GM19455 (cell line): ENCODE measurements at regions not wholly inside any gene's neighbourhood (a gene's known extent, or its start where the extent isn't known, plus 50 kb on each side); places are given as distances from the start of the nearest gene placed in this dataset.

Experiments
- ATAC-seq: cut with Tn5 transposase; IDR thresholded peaks from one replicate; pipeline ENCODE4 v1.9.1; 2021; ENCODE audit not compliant: unreplicated experiment

DNA sequence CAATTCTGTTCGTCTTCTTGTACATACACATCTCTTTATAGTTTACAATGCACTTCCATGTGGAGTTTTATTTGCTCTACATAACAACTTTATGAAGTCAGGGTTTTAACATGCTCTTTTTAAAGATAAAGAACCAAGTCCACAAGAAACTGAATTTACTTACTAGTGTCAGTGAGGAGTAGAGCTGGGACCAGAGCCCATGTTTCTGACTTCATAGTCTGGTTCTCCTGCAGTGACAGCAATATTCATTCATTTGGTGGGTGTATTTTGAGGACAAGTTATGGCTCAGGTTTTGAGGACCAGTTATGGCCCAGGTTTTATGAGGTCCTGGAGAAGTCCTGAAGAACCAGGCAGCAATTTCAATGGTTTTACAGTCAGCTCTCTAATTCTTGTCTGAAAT, 481.9 kb upstream of the TNC start:
- no peak for ATAC-seq

DNA sequence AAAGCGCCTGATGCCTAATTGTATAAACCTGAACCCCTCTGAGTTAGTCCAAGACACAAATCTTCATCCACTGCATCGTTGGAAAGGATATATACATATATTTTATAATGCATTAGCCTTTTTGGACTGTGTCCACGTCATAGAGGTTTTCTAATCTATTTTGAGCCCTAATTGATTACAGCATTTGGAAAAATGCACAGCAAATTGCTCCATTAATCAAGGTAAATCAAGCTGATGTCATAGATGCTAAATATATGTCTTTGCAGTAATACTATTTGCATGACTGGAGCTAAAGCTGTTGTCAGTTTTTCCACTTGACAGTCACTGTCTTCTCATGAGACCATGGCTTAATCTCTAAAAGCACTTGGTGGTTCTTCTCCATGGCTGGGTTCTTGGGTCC, 483.5 kb upstream of the TNC start:
- no peak for ATAC-seq

DNA sequence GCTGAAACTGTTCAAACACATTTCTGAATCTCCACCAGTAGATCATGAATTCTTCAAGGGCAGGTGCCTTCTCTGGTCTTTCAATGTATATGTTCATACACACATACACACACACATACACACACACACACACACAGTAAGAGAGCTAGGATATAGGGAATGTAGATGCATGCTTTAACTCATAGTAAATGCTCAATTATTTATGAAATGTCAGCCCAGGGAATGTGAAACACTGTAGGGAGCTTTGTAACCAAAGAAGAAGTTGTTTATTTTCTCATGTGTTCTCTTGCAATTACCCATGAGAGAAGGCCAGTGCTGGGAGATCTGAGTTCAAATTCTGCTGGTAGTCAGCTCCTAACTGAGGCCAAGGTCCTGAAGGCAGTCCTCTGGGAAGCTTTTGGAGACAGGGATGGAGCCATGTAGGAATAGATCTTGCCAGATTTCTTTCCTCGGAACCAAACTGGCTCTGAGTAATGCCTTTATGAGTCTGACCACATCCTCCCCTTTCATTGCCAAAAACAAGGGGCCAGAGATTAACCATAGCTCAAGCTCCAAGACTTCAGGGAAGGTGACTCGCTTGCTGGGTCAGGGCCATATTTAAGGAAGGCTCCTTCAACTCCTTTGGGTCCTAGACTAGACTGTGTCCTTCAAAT, 487.0 kb upstream of the TNC start:
- no peak for ATAC-seq

DNA sequence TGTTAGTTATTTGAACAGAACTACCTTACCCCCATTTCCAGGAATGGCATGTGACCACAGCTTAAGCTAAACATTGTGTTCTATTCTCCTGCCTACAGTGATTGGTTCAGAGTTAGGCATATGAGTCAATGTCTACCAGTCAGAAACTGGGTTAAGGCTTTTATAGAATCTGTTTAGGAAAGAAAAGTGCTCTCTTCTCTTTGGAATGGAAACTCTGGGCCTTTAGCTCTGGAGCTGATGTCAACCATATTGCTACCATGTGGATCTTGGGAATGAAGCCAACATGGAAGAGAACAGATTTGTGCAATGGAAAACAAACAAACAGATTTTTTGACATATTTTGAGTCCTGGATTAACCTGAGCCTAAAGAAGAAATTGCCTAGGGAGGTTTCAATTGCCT, 488.9 kb upstream of the TNC start:
- no peak for ATAC-seq

DNA sequence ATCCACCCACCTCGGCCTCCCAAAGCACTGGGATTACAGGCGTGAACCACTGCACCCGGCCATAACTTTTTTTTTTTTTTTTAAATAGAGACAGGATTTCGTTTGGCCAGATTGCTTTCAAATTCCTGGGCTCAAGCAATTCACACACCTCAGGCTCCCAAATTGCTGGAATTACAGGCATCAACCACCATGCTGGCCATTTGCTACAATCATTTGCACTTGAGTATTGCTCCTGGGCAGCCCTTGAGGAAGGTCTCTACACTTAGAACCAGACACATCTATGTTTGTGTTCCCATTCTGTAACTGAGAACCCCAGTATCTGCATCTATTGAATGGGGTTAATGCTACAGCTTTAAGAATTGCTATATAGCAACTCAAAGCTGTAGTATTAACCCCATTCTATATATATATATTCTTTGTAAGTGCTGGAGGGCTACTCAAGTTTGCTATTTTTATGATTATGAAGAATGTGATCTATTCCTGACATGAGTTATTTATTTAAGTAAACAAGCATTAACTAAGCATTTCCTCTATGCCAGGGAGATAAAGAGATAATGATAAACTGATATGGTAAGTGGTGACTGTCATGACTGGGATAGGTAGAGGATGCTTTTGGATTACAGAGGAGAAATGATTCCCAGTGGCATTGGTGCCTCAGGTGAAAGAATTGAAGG, 496.5 kb upstream of the TNC start:
- ATAC-seq, result no peak

DNA sequence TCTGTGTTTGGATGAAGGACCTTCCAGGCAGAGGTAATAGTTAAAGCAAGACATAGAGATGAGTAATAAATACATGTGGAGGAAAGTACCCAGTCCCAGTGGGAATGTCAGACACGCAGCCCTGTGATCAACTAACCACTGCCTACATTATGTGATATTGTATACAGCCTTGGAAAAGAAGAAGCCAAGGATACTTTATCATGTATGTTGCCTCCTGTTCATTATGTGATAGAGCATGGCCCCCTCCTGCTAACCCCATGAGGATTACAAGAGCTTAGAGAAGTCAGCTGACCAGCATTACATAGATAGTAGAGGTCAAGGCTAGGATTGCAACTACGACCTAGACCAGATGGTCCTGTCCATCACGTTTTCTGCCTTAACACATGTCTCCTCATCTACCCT, 497.0 kb upstream of the TNC start:
- no peak for ATAC-seq

DNA sequence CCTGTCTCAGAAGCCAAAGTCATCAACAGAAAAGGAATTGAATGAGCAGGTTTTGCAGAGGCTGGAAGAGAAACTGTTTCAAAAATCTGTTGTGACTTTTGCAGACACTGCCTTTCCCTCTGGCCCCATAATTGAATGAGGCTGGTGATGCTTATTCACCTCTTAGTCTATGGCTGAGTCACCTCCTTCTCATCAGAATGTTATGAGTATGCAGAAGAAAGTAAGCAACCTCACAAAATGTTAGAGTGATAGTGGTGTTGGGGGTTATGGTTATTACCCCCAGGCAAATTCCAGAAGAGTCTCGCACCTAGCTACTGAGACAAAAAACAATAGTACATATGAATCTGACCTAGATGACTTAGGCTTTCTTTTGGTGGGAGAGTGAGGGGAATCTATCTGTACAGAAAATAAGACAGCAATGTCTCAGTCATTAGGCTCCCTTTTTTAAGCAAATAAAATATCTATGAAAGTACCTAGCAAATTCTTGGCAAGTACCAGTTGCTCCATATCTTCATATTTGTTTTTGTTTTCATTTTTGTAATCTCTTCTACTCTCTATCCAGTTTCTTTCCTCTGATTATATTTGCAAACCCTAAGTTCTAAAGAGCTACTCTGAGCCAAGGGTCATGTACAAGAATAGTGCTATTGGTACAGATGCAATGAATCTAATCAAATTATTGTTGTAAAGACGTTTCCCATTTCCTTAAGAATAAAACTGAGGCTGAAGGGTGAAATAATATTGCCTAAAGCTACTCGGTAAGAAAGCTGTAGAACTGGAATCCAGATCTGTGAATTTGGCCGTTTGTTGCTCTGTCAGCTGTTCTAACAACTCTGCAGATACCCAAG, 498.1 kb upstream of the TNC start:
- no peak for ATAC-seq

DNA sequence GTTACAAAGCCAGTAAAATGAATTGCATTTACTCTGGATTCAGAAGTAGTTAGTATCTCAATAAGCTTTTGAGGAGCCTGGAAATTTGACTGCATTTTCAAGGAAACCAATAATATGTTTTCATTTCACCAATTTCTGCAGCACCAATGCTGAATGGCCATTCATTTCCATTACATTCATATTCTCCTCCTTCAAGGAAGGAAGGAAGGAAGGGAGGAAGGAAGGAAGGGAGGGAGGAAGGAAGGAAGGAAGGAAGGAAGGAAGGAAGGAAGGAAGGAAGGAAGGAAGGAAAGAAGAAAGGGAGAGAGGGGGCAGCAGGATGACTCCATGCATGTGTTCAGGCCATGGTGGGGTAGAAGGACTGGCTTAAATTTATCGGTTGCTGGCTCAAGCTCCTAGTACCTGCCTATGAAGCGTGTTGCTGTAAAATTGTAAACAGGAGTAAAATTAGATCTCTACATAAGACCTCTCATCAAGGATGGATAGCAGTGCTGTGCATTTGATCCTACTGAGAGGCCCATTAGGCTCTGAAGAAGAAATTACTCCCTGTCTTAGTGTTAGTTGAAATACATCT, 498.8 kb upstream of the TNC start:
- no peak for ATAC-seq

DNA sequence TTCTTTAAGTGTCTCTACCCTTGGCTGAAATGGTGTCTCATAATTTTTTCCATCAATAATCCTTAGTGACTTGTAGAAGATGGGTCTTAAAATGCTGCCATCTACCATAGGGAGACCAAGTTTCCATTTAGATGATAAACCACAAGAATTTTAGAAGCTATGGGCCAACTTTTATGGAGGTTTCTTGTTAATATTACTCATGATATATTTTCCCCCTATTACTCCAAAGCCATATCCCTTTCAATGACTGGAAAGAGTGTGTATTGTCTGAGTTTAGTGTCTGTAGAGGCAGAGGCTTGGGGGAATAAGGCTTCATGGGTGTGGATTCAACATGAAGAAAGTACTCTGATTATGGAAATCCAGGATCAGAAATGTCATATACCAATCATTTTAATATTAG, 507.3 kb upstream of the TNC start:
- ATAC-seq, result no peak

DNA sequence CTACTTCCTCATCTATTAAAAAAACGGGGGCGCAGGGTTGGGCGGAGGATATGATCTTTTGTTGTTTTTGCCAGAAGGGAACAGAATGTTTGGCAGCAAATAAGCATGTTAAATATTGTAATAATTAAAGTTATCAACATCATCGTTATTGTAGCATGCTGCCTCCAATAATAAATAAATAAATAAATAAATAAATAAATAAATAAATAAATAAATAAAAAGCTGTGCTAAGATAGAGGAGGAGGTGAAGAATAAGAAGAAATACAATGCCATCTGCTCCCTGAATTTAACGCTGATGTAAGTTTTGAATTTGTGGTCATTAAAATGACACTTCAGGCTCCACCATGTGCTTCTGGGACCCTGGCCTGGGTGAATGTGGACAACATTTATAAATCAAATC, 508.0 kb upstream of the TNC start:
- ATAC-seq, result no peak

DNA sequence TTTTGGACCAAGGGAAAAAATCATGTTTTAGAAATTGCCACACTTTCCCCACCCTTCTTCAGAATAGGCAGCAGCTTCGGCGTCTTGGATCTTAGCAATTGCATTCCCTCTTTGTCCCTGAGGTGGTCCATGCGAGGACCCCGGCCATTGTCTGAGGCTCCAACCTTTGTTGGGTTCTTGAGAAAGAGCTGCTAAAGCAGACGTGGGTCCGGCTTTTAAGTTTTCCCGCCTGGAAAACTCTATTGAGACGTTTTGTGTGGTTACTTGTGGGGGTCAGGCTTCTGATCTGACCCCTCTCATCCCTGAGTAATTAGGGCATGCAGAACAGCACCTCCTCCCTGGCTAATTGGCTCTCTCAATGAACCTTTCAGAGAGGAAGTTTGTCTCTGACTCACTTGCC, 509.6 kb upstream of the TNC start:
- ATAC-seq, result no peak

DNA sequence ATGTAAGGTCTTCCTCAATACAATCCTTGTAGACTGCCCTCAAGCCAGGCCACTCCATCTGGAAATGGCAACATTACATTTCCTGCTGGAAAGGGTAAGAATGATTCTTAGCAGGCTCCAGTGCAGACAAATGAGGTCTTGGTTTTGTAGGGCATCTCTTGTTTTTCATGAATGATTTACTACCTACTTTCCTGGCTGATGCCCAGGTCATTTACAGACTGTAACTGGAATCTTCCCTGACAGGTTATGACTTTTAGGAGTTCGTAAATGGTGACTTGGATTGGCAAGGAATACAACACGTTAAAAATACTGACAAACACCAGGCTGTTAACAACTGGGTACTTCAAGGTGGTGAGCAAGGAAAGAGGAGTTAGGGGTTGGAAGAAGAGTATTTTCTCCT, 510.5 kb upstream of the TNC start:
- ATAC-seq, result no peak

DNA sequence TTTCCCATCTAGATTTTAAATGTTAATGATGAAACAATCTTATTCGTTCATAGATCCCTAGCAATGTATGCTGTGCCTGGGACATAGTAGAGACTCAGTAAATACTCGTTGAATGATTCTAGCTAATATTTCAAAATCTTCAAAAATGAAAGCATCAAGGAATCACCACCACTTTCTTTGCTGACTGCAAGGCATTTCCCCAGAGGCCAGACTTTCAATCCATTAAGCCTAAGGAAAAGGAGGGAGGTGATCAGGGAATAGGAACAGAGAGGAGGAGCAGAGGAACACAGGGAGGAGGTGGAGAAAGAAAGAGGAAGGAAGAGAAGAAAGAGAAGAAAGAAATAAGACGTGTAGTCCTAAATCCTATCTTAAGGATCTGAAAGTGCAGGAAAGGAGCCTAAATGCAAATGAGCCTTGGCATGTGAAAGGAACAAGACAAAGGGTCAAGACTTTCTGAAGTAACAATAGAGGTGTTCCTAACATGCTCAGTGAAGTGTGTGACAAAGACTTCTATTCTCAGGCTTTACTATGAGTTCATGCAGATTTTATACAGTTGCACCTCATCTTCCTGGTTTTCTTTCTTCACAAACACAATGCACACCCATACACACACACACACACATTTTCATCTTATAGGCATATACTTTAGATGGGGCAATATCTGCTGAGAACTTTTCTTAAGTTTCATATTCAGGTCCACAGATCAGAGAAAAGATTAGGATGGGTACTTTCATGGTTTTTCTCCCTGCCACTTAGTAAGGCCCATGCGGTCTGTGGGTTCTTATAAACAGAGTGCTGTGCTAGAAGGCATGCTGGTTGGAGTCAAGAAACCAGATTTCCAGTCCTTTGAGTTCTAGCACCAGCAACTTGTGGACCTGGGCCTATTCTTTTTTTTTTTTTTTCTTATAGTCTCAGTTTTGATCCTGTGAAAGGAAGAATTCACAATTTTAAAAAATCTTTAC, 512.2 kb upstream of the TNC start:
- no peak for ATAC-seq

DNA sequence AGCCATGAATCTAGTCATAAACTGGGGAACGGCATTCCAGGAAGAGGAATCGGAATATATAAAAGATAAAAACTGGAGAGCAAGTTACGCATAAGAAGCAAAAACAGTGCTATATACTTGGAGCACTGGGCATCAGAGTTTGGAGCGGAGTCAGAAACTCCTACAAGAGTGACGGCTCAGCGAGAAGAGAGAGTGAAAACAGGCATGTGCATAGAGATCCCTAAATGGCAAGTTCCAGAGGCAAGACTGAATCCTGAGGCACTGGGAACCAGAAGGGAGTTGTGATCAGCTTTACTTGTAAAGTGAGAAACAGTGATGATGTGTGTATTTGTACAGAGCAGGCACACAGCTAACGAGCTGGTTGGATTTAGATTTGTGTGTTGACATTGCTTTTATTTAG, 514.4 kb upstream of the TNC start:
- no peak for ATAC-seq

DNA sequence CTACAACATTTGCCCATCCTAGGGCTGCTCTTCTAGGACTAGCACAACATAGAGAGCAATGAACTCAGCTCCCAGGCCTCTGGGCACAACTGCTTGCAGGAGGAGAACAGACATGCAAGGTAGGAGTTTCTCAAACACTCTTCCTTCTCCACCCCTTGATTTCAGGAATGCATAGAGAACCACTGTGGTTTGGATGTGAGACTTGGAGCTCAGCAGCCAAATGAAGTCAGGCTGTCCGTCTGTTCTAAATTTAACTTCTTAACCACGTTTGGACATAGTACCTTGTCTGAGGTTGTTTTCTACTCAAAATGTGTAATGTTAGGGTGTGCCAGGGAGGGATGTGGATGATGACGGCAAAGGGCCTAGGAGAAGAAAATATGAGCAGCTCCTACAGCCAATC, 515.1 kb upstream of the TNC start:
- ATAC-seq, result no peak

DNA sequence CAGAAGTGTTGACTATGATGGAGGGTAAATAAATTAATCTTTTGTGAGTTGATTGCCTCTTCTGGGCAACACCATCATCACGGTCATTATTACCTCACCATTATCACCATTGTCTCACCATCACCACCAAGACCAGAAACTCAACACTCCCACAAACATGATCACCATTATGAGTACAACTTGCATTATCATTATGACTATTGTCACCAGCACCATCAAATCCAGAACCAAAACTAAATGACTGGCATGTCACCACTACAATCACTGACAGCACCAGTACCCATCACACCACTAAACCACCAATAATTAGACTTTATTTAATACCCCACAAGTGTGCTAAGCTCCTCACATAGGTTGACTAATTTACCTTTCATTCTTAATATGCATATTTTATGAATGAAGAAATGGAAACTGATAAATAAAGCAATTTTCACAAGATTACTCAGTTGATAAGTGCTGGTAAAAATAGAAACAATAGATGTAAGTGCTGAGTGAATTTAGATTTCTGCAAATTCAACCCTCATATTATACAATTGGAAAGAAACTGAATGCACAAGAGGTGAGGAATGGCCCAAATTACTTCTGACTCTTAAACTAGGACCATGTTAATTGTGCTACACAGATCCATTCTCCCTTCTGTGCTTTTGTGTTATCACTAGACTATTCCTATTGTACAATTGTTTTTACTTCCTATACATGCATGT, 517.8 kb upstream of the PAPPA start:
- ATAC-seq, result no peak

DNA sequence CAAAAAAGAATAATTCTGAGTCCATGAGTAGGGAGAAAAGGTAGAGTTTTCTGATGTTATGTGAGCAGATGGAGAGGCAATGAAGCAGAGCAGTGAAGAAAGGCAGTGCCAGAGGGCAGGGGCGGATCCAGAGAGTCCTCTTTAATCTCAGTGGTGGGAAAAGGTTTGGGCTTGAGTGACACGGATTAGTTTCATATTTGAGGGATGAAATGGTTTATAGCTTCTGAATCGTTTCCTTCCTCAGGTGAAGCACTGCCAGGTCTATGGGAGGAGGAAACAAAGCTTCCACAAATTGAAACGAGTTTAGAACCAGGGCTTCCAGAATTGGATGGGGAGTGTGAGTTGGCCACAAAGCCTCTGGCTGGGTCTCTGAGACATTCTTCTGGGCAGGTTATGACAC, 517.0 kb upstream of the PAPPA start:
- no peak for ATAC-seq

DNA sequence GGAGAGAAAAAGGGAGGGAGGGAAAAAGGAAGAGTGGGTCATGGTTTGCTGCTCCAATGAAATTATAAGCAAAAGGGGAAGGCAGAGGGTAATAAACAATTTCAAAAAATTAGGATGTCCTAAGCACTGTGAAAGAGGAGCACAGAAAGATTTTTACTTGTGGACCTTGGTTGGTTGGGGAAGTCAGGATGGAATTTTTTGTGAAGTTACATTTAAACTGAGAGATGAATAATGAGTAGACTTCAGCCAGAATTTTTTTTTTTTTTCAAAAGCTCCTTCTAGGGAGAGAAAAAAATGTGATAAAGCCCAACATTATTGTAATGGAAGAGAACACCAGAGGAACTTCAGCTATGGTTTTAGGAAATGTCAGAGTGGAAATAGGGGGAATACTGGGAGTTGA, 515.9 kb upstream of the PAPPA start:
- no peak for ATAC-seq

DNA sequence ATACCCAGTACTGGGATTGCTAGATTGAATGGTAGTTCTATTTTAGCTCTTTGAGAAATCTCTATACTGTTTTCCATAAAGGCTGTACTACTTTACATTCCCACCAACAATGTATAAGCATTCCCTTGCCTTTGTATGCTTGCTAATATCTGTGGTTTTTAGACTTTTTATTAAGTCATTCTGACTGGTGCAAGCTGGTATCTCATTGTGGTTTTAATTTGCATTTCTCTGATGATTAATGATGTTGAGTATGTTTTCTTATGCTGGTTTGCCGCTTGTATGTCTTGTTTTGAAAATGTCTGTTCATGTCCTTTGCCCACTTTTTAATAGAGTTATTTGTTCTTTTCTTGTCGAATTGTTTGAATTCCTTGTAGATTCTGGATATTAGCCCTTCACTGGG, 512.7 kb upstream of the PAPPA start:
- ATAC-seq, result no peak

DNA sequence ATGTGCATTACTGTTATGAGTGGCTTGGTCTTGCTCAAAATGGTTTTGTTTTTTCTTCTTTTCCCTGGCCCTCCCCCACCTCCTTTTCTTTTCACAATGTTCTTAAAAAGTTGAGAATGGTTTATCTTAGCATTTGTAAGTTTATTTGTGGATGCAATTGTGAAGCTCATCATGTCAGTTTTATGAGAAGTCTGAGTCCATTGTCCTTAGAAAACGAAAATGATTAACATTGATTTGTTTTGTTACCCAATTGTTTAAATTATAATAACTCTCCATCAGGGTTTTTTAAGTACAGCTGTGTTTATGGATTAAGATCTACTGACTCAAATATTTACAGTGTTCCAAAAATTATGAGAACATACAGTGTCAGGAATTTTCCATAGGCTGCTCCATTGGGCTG, 511.3 kb upstream of the PAPPA start:
- no peak for ATAC-seq
